ENCODE measurements at regions not wholly inside any gene's neighbourhood (a gene's known extent, or its start where the extent isn't known, plus 50 kb on each side); places are given as distances from the start of the nearest gene placed in this dataset.

DNA sequence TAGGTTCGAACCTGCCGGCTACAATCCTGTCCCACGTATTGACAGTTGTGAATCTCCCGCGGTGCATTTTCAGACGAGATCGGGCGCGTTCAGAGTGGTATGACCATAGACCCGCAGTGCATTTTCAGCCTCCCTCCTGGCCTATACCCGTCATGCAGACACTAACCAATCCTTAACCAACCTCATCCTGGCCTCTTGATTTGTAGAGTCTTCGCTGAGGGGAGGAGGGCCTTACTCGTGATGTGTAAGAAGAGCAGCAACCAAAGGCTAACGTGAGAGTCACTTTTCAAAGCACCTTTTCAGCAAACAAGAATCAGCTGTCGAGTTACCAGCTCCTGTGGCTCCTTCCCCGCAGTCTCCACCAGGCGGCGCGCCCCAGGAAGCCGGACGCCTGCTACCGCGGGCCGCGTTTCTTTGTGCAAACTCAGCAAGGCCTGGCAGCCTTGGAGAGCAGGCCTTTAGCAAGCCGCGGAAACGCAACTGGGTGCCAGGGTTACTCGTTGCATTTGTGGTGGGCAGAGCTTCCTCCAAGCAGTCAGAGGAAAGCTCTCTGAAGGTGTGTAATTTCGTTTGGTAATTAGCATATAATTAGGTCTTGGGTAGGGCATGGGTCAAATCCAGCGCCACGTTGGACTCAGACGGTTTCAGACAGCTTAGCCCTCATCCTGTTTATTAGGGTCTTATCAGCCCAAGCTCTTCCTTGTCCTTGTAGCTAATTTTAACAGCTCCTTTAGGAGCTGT is 139.8 kb downstream of the OR2B2 start:
- Histone ChIP-seq H3K27ac (no peak overlapping the region), H3K36me3 (no peaks in the 10 kb centered on the region), H3K27me3 (peaks cover 5 to 79% (median 29%) of the 10 kb centered on the region in 9 donors), H3K9me3 (no peaks in the 10 kb centered on the region), H3K4me3 (no peak overlapping the region), H3K4me1 (peaks cover 0 to 16% (median 4%) of the 10 kb centered on the region in 12 donors)
- ATAC-seq (peak; percentile 58 to 99 (median 94)), DNase-seq (peak; percentile 76 to 94 (median 85))
- 11 to 13% (median 12%) methylated on average over 25 to 33 of the region's 33 CpGs for WGBS, 4 donors
- TF ChIP-seq CTCF (IDR thresholded peaks at IDR 0.05) (peak; percentile 85 to 96 (median 90)), POLR2A (IDR thresholded peaks at IDR 0.05) (no peak)
- intact Hi-C loops (cut with DNase I) = loop anchor here in 9 of 10 donors (1.0 to 5.0 kb wide), 3 partner anchors 122 to 125 kb away; no protein-coding TSS in a partner anchor

DNA sequence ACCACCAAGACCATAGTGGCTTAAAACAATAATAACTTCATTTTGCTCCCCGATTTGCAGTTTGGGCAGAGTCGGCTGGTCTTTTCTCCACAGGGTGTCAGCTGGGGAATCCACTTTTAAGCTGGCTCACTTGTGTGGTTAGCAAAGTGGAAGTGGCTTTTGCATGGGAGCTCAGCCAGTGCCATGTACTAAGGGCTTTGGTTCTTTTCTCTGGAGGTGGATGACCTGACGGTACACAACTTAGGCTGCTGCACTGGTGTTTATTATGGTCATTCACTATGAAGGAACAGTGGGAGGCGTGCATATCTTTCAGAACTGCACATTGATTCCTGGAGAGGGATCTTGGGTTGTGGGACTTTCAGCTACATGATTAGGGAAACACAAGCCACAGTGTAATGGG is 141.0 kb downstream of the OR2B2 start:
- 44 to 63% (median 57%) methylated on average over 4 of the region's 4 CpGs for WGBS, 4 donors
- no peak for ATAC-seq
- Histone ChIP-seq H3K27ac (no peak overlapping the region), H3K4me3 (no peak overlapping the region), H3K36me3 (no peaks in the 10 kb centered on the region), H3K27me3 (peaks cover 5 to 79% (median 27%) of the 10 kb centered on the region in 9 donors), H3K4me1 (peaks cover 0 to 16% (median 4%) of the 10 kb centered on the region in 12 donors), H3K9me3 (no peaks in the 10 kb centered on the region)
- TF ChIP-seq POLR2A (IDR thresholded peaks at IDR 0.05) (no peak), CTCF (IDR thresholded peaks at IDR 0.05) (no peak)
- no peak for DNase-seq
- intact Hi-C loops (cut with DNase I) = loop anchor here in 2 of 10 donors (5.0 kb wide), 1 partner anchor 126 kb away; no protein-coding TSS in a partner anchor

GRCh38 chr6:27770724-27771123 is 141.5 kb downstream of the OR2B2 start:
- H3K9me3 ChIP-seq = no peaks in the 10 kb centered on the region
- TF ChIP-seq CTCF (IDR thresholded peaks at IDR 0.05) (no peak), POLR2A (IDR thresholded peaks at IDR 0.05) (no peak)
- DNase-seq (no peak), ATAC-seq (no peak)
- intact Hi-C loops (cut with DNase I) = loop anchor here in 2 of 10 donors (5.0 kb wide), 1 partner anchor 127 kb away; no protein-coding TSS in a partner anchor
- H3K27ac ChIP-seq = no peak overlapping the region
- peaks cover 0 to 16% (median 4%) of the 10 kb centered on the region in 12 donors for H3K4me1 ChIP-seq
- H3K27me3 ChIP-seq = peaks cover 5 to 79% (median 23%) of the 10 kb centered on the region in 9 donors
- WGBS, 4 donors = 75 to 87% (median 77%) methylated on average over 3 of the region's 3 CpGs
- no peaks in the 10 kb centered on the region for H3K36me3 ChIP-seq
- no peak overlapping the region for H3K4me3 ChIP-seq

DNA sequence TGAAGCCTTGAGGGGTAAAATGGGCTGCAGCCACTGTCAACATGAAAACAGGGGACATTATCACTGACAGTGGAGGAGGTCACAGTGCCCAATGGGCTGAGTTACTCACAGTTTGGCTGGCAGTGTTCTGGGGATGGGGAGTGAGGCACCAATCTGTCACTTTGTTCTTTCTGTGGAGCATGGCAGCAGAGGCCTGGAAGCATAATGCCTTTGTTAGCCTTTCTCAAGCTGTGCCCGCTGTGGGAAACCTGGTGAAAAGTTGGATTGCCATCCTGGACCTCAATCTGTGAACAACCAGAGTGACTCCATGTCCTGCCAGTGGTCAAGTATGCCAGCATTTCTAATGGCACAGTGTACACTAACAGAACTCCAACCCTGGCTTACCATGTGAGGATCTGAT is 143.6 kb downstream of the OR2B2 start:
- no peaks in the 10 kb centered on the region for H3K36me3 ChIP-seq
- H3K4me1 ChIP-seq = peaks cover 0 to 15% (median 4%) of the 10 kb centered on the region in 12 donors
- TF ChIP-seq CTCF (IDR thresholded peaks at IDR 0.05) (no peak), POLR2A (IDR thresholded peaks at IDR 0.05) (no peak)
- 88 to 100% (median 89%) methylated on average over 1 of the region's 1 CpG for WGBS, 4 donors
- H3K27ac ChIP-seq = no peak overlapping the region
- no peaks in the 10 kb centered on the region for H3K9me3 ChIP-seq
- intact Hi-C loops (cut with DNase I) = loop anchor here in 1 of 10 donors (10.0 kb wide), 1 partner anchor 574 kb away; no protein-coding TSS in a partner anchor
- no peak for ATAC-seq
- no peak overlapping the region for H3K4me3 ChIP-seq
- peaks cover 5 to 79% (median 28%) of the 10 kb centered on the region in 9 donors for H3K27me3 ChIP-seq
- no peak for DNase-seq
